ENCODE measurements at regions not wholly inside any gene's neighbourhood (a gene's known extent, or its start where the extent isn't known, plus 50 kb on each side); places are given as distances from the start of the nearest gene placed in this dataset.

GRCh38 chr1:175841738-175842187 is 98.4 kb upstream of the TNR start (continued):
- TF ChIP-seq ZNF140 (tag by site-specific recombination; IDR thresholded peaks at IDR 0.05) (no peak), ZNF654 (tag by site-specific recombination; IDR thresholded peaks at IDR 0.05; ENCODE audit: low read depth) (peak; percentile 23; the same call in 1 of the 2 replicates), ZNF24 (tag by site-specific recombination; IDR thresholded peaks at IDR 0.05) (peak; percentile 83), ZNF2 (tag by site-specific recombination; IDR thresholded peaks at IDR 0.05) (no peak; the same call in 1 of the 2 replicates), IKZF3 (tag by site-specific recombination; IDR thresholded peaks at IDR 0.05) (peak; percentile 68; the same call in 1 of the 2 replicates), FEZF1 (tag by site-specific recombination; IDR thresholded peaks at IDR 0.05) (peak; percentile 91), ZNF558 (tag by site-specific recombination; IDR thresholded peaks at IDR 0.05) (no peak), ZFP3 (tag by site-specific recombination; IDR thresholded peaks at IDR 0.05; ENCODE audit: low read depth) (no peak), ZNF645 (tag by site-specific recombination; IDR thresholded peaks at IDR 0.05) (no peak), ZNF155 (tag by site-specific recombination; IDR thresholded peaks at IDR 0.05) (no peak), MZF1 (tag by site-specific recombination; IDR thresholded peaks at IDR 0.05; ENCODE audit: borderline replicate concordance) (peak; percentile 81), ZNF133 (tag by site-specific recombination; IDR thresholded peaks at IDR 0.05) (no peak), ZSCAN23 (tag by site-specific recombination; IDR thresholded peaks at IDR 0.05) (peak; percentile 93), ZSCAN30 (tag by site-specific recombination; IDR thresholded peaks at IDR 0.05) (no peak), ZNF274 (IDR thresholded peaks at IDR 0.05; ENCODE audit: low read length) (no peak), ZNF274 (tag by site-specific recombination; IDR thresholded peaks at IDR 0.05; ENCODE audit: borderline replicate concordance) (no peak), ZNF404 (tag by site-specific recombination; IDR thresholded peaks at IDR 0.05) (no peak), ZSCAN5A (tag by site-specific recombination; IDR thresholded peaks at IDR 0.05) (no peak), ZNF776 (tag by site-specific recombination; IDR thresholded peaks at IDR 0.05; ENCODE audit: borderline replicate concordance) (no peak), ZBTB7A (tag by site-specific recombination; IDR thresholded peaks at IDR 0.05; ENCODE audit: low read depth) (no peak), ZBTB44 (tag by site-specific recombination; IDR thresholded peaks at IDR 0.05) (0 out of 2 replicates have a peak, but pooled peaks have one; percentile 10), ZNF221 (tag by site-specific recombination; IDR thresholded peaks at IDR 0.05; ENCODE audit: borderline replicate concordance) (no peak), ZNF76 (tag by site-specific recombination; IDR thresholded peaks at IDR 0.05; ENCODE audit: borderline replicate concordance, low read depth) (peak; percentile 33; the same call in 1 of the 2 replicates), ZNF626 (tag by site-specific recombination; IDR thresholded peaks at IDR 0.05) (no peak), ZNF19 (tag by site-specific recombination; IDR thresholded peaks at IDR 0.05; ENCODE audit: low read depth) (no peak), ZNF501 (tag by site-specific recombination; IDR thresholded peaks at IDR 0.05) (peak; percentile 58)
- TF ChIP-seq, protein P1, sequence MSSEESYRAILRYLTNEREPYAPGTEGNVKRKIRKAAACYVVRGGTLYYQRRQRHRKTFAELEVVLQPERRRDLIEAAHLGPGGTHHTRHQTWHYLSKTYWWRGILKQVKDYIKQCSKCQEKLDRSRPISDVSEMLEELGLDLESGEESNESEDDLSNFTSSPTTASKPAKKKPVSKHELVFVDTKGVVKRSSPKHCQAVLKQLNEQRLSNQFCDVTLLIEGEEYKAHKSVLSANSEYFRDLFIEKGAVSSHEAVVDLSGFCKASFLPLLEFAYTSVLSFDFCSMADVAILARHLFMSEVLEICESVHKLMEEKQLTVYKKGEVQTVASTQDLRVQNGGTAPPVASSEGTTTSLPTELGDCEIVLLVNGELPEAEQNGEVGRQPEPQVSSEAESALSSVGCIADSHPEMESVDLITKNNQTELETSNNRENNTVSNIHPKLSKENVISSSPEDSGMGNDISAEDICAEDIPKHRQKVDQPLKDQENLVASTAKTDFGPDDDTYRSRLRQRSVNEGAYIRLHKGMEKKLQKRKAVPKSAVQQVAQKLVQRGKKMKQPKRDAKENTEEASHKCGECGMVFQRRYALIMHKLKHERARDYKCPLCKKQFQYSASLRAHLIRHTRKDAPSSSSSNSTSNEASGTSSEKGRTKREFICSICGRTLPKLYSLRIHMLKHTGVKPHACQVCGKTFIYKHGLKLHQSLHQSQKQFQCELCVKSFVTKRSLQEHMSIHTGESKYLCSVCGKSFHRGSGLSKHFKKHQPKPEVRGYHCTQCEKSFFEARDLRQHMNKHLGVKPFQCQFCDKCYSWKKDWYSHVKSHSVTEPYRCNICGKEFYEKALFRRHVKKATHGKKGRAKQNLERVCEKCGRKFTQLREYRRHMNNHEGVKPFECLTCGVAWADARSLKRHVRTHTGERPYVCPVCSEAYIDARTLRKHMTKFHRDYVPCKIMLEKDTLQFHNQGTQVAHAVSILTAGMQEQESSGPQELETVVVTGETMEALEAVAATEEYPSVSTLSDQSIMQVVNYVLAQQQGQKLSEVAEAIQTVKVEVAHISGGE (tag by site-specific recombination; conservative IDR thresholded peaks at IDR 0.05; ENCODE audit: low read depth): no peak
- TF ChIP-seq, protein P2, sequence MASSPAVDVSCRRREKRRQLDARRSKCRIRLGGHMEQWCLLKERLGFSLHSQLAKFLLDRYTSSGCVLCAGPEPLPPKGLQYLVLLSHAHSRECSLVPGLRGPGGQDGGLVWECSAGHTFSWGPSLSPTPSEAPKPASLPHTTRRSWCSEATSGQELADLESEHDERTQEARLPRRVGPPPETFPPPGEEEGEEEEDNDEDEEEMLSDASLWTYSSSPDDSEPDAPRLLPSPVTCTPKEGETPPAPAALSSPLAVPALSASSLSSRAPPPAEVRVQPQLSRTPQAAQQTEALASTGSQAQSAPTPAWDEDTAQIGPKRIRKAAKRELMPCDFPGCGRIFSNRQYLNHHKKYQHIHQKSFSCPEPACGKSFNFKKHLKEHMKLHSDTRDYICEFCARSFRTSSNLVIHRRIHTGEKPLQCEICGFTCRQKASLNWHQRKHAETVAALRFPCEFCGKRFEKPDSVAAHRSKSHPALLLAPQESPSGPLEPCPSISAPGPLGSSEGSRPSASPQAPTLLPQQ (tag by site-specific recombination; IDR thresholded peaks at IDR 0.05): peak; percentile 77
- TF ChIP-seq, protein P3, sequence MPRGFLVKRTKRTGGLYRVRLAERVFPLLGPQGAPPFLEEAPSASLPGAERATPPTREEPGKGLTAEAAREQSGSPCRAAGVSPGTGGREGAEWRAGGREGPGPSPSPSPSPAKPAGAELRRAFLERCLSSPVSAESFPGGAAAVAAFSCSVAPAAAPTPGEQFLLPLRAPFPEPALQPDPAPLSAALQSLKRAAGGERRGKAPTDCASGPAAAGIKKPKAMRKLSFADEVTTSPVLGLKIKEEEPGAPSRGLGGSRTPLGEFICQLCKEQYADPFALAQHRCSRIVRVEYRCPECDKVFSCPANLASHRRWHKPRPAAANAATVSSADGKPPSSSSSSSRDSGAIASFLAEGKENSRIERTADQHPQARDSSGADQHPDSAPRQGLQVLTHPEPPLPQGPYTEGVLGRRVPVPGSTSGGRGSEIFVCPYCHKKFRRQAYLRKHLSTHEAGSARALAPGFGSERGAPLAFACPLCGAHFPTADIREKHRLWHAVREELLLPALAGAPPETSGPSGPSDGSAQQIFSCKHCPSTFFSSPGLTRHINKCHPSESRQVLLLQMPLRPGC (tag by site-specific recombination; IDR thresholded peaks at IDR 0.05): peak; percentile 95
